ENCODE measurements at regions not wholly inside any gene's neighbourhood (a gene's known extent, or its start where the extent isn't known, plus 50 kb on each side); places are given as distances from the start of the nearest gene placed in this dataset.
"Not testable (repeated sequence)": the region's sequence is repeated elsewhere in the genome, so short reads cannot be mapped to it uniquely, and the experiment has no call there.

GRCh38 chr2:42974721-42975717 is 182.6 kb upstream of the HAAO start:
- Histone ChIP-seq H3K4me3 (ENCODE audit: low read depth, low read length) (peak overlapping the region; percentile 16), H3K27me3 (ENCODE audit: control insufficient read depth, insufficient read depth, low read length) (no peaks in the 10 kb centered on the region), H3K36me3 (ENCODE audit: control insufficient read depth, insufficient read depth, low read length) (no peaks in the 10 kb centered on the region)
- no peak for DNase-seq (ENCODE audit: low read depth)
- TF ChIP-seq CTCF (IDR thresholded peaks at IDR 0.05; ENCODE audit: insufficient read depth, low read length, poor library complexity, severe bottlenecking) = peak; percentile 92

- TF ChIP-seq CTCF (IDR thresholded peaks at IDR 0.05; ENCODE audit: insufficient read depth, low read length, poor library complexity, severe bottlenecking) = no peak
- Histone ChIP-seq H3K36me3 (ENCODE audit: control insufficient read depth, insufficient read depth, low read length) (no peaks in the 10 kb centered on the region), H3K27me3 (ENCODE audit: control insufficient read depth, insufficient read depth, low read length) (no peaks in the 10 kb centered on the region), H3K4me3 (ENCODE audit: low read depth, low read length) (no peak overlapping the region)
- DNase-seq (ENCODE audit: low read depth) = no peak
These were observed 181.9 kb upstream of the HAAO start for GRCh38 chr2:42974169-42974720.

GRCh38 chr2:42973726-42974125 is 181.3 kb upstream of the HAAO start:
- no peak overlapping the region for H3K4me3 ChIP-seq (ENCODE audit: low read depth, low read length)
- no peaks in the 10 kb centered on the region for H3K27me3 ChIP-seq (ENCODE audit: control insufficient read depth, insufficient read depth, low read length)
- TF ChIP-seq CTCF (IDR thresholded peaks at IDR 0.05; ENCODE audit: insufficient read depth, low read length, poor library complexity, severe bottlenecking) = no peak
- DNase-seq (ENCODE audit: low read depth) = no peak
- no peaks in the 10 kb centered on the region for H3K36me3 ChIP-seq (ENCODE audit: control insufficient read depth, insufficient read depth, low read length)

- not testable (repeated sequence) for DNase-seq (ENCODE audit: low read depth); H3K36me3 ChIP-seq (ENCODE audit: control insufficient read depth, insufficient read depth, low read length); H3K27me3 ChIP-seq (ENCODE audit: control insufficient read depth, insufficient read depth, low read length); H3K4me3 ChIP-seq (ENCODE audit: low read depth, low read length)
These were observed 180.6 kb upstream of the HAAO start for GRCh38 chr2:42972933-42973516.

GRCh38 chr2:42971947-42972736 is 179.8 kb upstream of the HAAO start:
- no peaks in the 10 kb centered on the region for H3K27me3 ChIP-seq (ENCODE audit: control insufficient read depth, insufficient read depth, low read length)
- no peaks in the 10 kb centered on the region for H3K36me3 ChIP-seq (ENCODE audit: control insufficient read depth, insufficient read depth, low read length)
- no peak for DNase-seq (ENCODE audit: low read depth)
- no peak for TF ChIP-seq CTCF (IDR thresholded peaks at IDR 0.05; ENCODE audit: insufficient read depth, low read length, poor library complexity, severe bottlenecking)
- H3K4me3 ChIP-seq (ENCODE audit: low read depth, low read length) = no peak overlapping the region

GRCh38 chr2:42971381-42971780 is 179.0 kb upstream of the HAAO start:
- H3K36me3 ChIP-seq (ENCODE audit: control insufficient read depth, insufficient read depth, low read length) = no peaks in the 10 kb centered on the region
- no peak for DNase-seq (ENCODE audit: low read depth)
- no peaks in the 10 kb centered on the region for H3K27me3 ChIP-seq (ENCODE audit: control insufficient read depth, insufficient read depth, low read length)
- no peak for TF ChIP-seq CTCF (IDR thresholded peaks at IDR 0.05; ENCODE audit: insufficient read depth, low read length, poor library complexity, severe bottlenecking)
- H3K4me3 ChIP-seq (ENCODE audit: low read depth, low read length) = no peak overlapping the region
